Small intestine (tissue), 7 donors: ENCODE measurements at regions not wholly inside any gene's neighbourhood (a gene's known extent, or its start where the extent isn't known, plus 50 kb on each side); places are given as distances from the start of the nearest gene placed in this dataset.

Experiments used
- DNase-seq, 2 donors: peaks; one replicate each; pipeline versions ENCODE4 v3.0.0 to v3.0.0-alpha.2; 2013
- FAIRE-seq: peaks from 2 replicates; lab custom pipeline; 2012; peaks lifted over from hg19 to GRCh38; lab: Jason Lieb, UNC
- H3K27ac ChIP-seq, 3 donors: one replicate each; pipeline ENCODE4 v1.5.1; 2013; ENCODE audit warnings: low read length in 2 of 3, mild to moderate bottlenecking in 2 of 3, control low read depth in 1 of 3, inconsistent platforms in 1 of 3, low read depth in 1 of 3, moderate library complexity in 1 of 3
- H3K27me3 ChIP-seq, 3 donors: one replicate each; pipeline ENCODE4 v1.6.1; 2013; ENCODE audit warnings: low read length in 3 of 3, inconsistent platforms in 1 of 3; ENCODE audit not compliant: control insufficient read depth in 3 of 3, insufficient read depth in 3 of 3
- H3K36me3 ChIP-seq, 3 donors: one replicate each; pipeline ENCODE4 v1.6.1; 2013; ENCODE audit warnings: low read length in 3 of 3, inconsistent platforms in 1 of 3, low read depth in 1 of 3, mild to moderate bottlenecking in 1 of 3, moderate library complexity in 1 of 3; ENCODE audit not compliant: control insufficient read depth in 3 of 3, insufficient read depth in 2 of 3
- H3K4me1 ChIP-seq, 3 donors: one replicate each; pipeline ENCODE4 v1.6.1; 2013; ENCODE audit warnings: low read length in 2 of 3, inconsistent platforms in 1 of 3, low read depth in 1 of 3, mild to moderate bottlenecking in 1 of 3, moderate library complexity in 1 of 3; ENCODE audit not compliant: control insufficient read depth in 3 of 3, insufficient read depth in 2 of 3
- H3K4me3 ChIP-seq, 3 donors: one replicate each; pipeline ENCODE4 v1.5.1; 2013; ENCODE audit warnings: low read length in 3 of 3, control low read depth in 1 of 3, inconsistent platforms in 1 of 3, low read depth in 1 of 3, mild to moderate bottlenecking in 1 of 3, moderate library complexity in 1 of 3
- H3K9me3 ChIP-seq, 2 donors: one replicate each; pipeline ENCODE4 v1.6.1; 2013; ENCODE audit warnings: low read depth in 1 of 2, low read length in 1 of 2; ENCODE audit not compliant: control insufficient read depth in 2 of 2, insufficient read depth in 1 of 2
- WGBS, 3 donors: extraction: QIAGEN DNeasy Blood & Tissue Kit; methylation state at CpG; one replicate each; pipeline ENCODE4 v1.1.7; 2013; 5-methylcytosine and 5-hydroxymethylcytosine counted together
- donor health status: healthy with polysubstance abuse.
- donor health status: control.
- donor health status: control.
- donor health status: Bipolar disorder and iron deficiency.
- donor health status: healthy.

DNA sequence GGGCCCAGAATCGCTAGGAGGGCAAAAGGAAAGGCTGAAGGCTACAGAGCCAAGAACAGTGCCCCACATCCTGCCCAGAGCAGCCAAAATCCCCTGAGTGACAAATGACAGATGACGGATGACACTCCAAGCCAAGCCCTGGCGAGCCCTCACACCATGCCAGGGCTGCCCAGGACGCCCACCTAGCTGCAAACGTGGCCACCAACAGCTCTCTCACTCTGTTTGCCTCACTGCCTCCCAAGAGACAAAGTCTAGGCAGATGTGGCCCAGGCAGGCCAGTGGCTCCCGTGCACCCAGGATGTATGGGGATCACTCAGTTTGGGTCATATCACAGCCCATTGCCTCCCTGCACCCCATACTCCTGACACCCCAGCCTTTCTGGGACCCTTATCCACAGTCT, 270.1 kb upstream of the NSMCE3 start:
- Histone ChIP-seq H3K4me3 (no peak overlapping the region), H3K27ac (no peak overlapping the region), H3K36me3 (no peaks in the 10 kb centered on the region), H3K27me3 (no peaks in the 10 kb centered on the region), H3K9me3 (no peaks in the 10 kb centered on the region), H3K4me1 (no peaks in the 10 kb centered on the region)
- DNase-seq (no peak), FAIRE-seq (no peak)
- 72 to 85% (median 83%) methylated on average over 6 of the region's 6 CpGs for whole genome bisulfite sequencing, 3 donors

DNA sequence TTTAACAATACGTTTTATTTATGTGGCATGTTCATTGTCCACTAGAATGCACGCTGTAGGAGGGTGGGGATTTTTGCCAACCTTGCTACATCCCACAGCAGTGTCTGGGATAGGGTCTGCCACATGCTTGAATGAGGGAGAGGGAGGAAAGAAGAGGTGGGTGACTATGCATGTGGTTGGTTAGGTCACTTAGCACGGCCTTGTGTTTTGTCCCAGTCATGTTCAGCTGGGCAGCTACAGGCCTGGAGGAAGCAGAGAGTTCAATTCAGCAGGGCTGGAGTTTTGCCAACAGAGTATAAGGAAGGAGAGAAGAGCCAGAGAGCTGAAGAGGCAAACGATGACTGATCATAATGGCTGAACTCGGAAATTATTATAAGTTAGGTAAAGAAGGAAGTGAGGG, 268.4 kb upstream of the NSMCE3 start:
- Histone ChIP-seq H3K27me3 (no peaks in the 10 kb centered on the region), H3K9me3 (no peaks in the 10 kb centered on the region), H3K27ac (no peak overlapping the region), H3K4me3 (no peak overlapping the region), H3K36me3 (no peaks in the 10 kb centered on the region), H3K4me1 (no peaks in the 10 kb centered on the region)
- WGBS, 3 donors, result 47 to 59% (median 51%) methylated on average over 5 of the region's 5 CpGs
- peak in 1 of 2 donors; percentile 29 for DNase-seq
- no peak for FAIRE-seq

GRCh38 chr15:29535952-29536351, 266.3 kb upstream of the NSMCE3 start:
- no peak for FAIRE-seq
- Histone ChIP-seq H3K27me3 (no peaks in the 10 kb centered on the region), H3K27ac (no peak overlapping the region), H3K9me3 (no peaks in the 10 kb centered on the region), H3K36me3 (no peaks in the 10 kb centered on the region), H3K4me1 (no peaks in the 10 kb centered on the region), H3K4me3 (no peak overlapping the region)
- no peak for DNase-seq
- WGBS, 3 donors, result 79 to 87% (median 82%) methylated on average over 3 of the region's 3 CpGs

DNA sequence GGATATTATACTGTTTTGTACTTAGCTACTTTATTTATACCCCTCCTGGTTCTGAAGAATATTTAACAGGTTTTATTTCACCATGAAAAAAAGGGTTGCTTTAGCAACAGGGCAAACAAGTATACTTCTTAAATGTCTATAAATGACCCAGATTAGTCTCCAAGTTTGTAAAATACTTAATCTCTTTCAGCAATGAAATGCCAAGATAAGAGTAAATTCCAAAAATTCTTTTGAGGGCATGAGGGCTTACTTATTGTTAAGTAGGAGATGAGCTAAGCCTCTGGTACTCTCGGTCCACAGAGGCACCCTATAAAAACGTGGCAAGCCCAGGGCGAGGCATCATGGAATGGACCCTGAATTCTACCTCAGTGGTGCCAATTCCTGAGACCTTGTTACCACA, 264.8 kb upstream of the NSMCE3 start:
- Histone ChIP-seq H3K27me3 (no peaks in the 10 kb centered on the region), H3K9me3 (no peaks in the 10 kb centered on the region), H3K27ac (no peak overlapping the region), H3K4me3 (no peak overlapping the region), H3K4me1 (no peaks in the 10 kb centered on the region), H3K36me3 (no peaks in the 10 kb centered on the region)
- no peak for DNase-seq
- no peak for FAIRE-seq
- WGBS, 3 donors, result 32 to 52% (median 39%) methylated on average over 3 of the region's 3 CpGs

GRCh38 chr15:29533647-29534046, 264.0 kb upstream of the NSMCE3 start:
- Histone ChIP-seq H3K4me3 (no peak overlapping the region), H3K9me3 (no peaks in the 10 kb centered on the region), H3K27me3 (no peaks in the 10 kb centered on the region), H3K4me1 (no peaks in the 10 kb centered on the region), H3K27ac (no peak overlapping the region), H3K36me3 (no peaks in the 10 kb centered on the region)
- DNase-seq (no peak), FAIRE-seq (no peak)
- 58 to 63% (median 60%) methylated on average over 5 of the region's 5 CpGs for WGBS, 3 donors

GRCh38 chr15:29532296-29532695, 262.7 kb upstream of the NSMCE3 start:
- no peaks in the 10 kb centered on the region for H3K27me3 ChIP-seq
- 66 to 82% (median 79%) methylated on average over 1 of the region's 1 CpG for WGBS, 3 donors
- no peak for DNase-seq
- H3K27ac ChIP-seq, result no peak overlapping the region
- H3K4me3 ChIP-seq, result no peak overlapping the region
- H3K36me3 ChIP-seq, result no peaks in the 10 kb centered on the region
- FAIRE-seq, result no peak
- no peaks in the 10 kb centered on the region for H3K4me1 ChIP-seq
- no peaks in the 10 kb centered on the region for H3K9me3 ChIP-seq

DNA sequence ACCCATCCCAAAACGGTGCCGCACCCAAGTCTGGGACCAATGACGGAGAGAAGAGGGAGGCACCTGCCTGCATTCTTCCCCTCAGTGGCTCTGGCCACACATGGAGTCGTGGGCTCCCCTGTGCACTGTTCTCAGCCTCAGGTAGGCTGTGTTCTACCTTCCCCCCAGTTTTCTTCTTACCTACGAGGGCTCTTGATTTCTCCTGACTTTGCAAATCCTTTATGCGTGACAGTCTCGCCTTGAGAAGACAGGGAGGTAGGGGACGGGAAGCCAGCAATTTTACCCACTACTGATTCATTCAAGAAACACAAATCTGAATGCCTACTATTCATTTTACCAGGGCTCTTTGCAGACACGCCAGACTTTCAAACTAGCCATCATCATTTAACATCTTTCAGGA, 261.3 kb upstream of the NSMCE3 start:
- no peaks in the 10 kb centered on the region for H3K9me3 ChIP-seq
- 85 to 91% (median 89%) methylated on average over 9 of the region's 9 CpGs for WGBS, 3 donors
- H3K4me1 ChIP-seq, result no peaks in the 10 kb centered on the region
- H3K27me3 ChIP-seq, result no peaks in the 10 kb centered on the region
- no peaks in the 10 kb centered on the region for H3K36me3 ChIP-seq
- no peak for DNase-seq
- no peak for FAIRE-seq
- H3K4me3 ChIP-seq, result no peak overlapping the region
- no peak overlapping the region for H3K27ac ChIP-seq

DNA sequence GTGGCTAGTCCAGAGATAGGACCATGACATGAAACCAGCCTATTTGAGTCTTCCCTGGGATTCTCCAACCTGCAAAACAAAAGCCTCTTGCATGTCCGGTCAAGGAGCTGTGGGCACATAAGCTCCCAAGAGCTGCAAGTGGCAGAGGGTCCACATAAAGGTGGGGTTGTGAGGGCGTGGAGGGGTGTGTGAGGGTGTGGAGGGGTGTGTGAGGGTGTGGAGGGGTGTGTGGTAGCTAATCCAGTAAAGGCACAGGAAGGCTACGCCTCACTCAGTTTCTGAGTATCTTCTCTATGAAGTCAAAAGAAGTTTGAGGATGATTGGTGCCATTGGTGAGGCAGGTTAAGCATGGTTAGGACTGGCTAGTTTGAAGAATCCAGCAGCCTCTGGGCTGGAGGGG, 259.4 kb upstream of the NSMCE3 start:
- H3K27me3 ChIP-seq, result no peaks in the 10 kb centered on the region
- H3K36me3 ChIP-seq, result no peaks in the 10 kb centered on the region
- no peaks in the 10 kb centered on the region for H3K9me3 ChIP-seq
- H3K27ac ChIP-seq, result no peak overlapping the region
- no peak for FAIRE-seq
- 83 to 90% (median 87%) methylated on average over 3 of the region's 3 CpGs for whole genome bisulfite sequencing, 3 donors
- no peak overlapping the region for H3K4me3 ChIP-seq
- no peak for DNase-seq
- H3K4me1 ChIP-seq, result no peaks in the 10 kb centered on the region

GRCh38 chr15:29528276-29528675, 258.7 kb upstream of the NSMCE3 start:
- Histone ChIP-seq H3K4me3 (no peak overlapping the region), H3K4me1 (no peaks in the 10 kb centered on the region), H3K9me3 (no peaks in the 10 kb centered on the region), H3K36me3 (no peaks in the 10 kb centered on the region), H3K27ac (no peak overlapping the region), H3K27me3 (no peaks in the 10 kb centered on the region)
- 35 to 46% (median 37%) methylated on average over 1 of the region's 1 CpG for WGBS, 3 donors
- DNase-seq (no peak), FAIRE-seq (no peak)
